Naive thymus-derived CD4-positive, alpha-beta T cell (primary cell): ENCODE measurements at regions not wholly inside any gene's neighbourhood (a gene's known extent, or its start where the extent isn't known, plus 50 kb on each side); places are given as distances from the start of the nearest gene placed in this dataset.
"Not testable (repeated sequence)": the region's sequence is repeated elsewhere in the genome, so short reads cannot be mapped to it uniquely, and the experiment has no call there.

ENCODE experiments used
- ATAC-seq: fragments of 150-1000 bp; cut with Tn5 transposase; 2 replicates; pipeline ENCODE4 v1.10.0; 2021; ENCODE audit warnings: mild to moderate bottlenecking, moderate library complexity
- CTCF ChIA-PET: fragments of 350-600 bp; sonication (Branson Sonifier 250); formaldehyde crosslinking; loops from one replicate; lab custom pipeline; 2021; ENCODE audit warnings: antibody characterized with exemption; lab: Charles Lee
- POLR2A ChIA-PET: fragments of 350-600 bp; sonication (Branson Sonifier 250); formaldehyde crosslinking; loops from one replicate; lab custom pipeline; 2021; ENCODE audit warnings: antibody characterized with exemption, inconsistent platforms; lab: Charles Lee
- DNase-seq, 9 donors: peaks; one replicate each; pipeline versions ENCODE4 v3.0.0 to v3.0.0-alpha.2; 2020 to 2022; ENCODE audit warnings: mixed read lengths in 1 of 9
- H3K27ac ChIP-seq: one replicate; pipeline ENCODE4 v1.7.0; 2013; ENCODE audit warnings: mild to moderate bottlenecking, low read depth, low read length, moderate library complexity
- H3K27me3 ChIP-seq, 2 donors: one replicate each; pipeline ENCODE4 v1.7.0; 2013; ENCODE audit warnings: low read length in 2 of 2, mild to moderate bottlenecking in 2 of 2, moderate library complexity in 2 of 2; ENCODE audit not compliant: control insufficient read depth in 2 of 2, insufficient read depth in 2 of 2
- H3K36me3 ChIP-seq, 3 experiments: 1 replicate in 2 of 3; 2 replicates in 1 of 3; pipeline ENCODE4 v1.7.0; 2013; ENCODE audit warnings: low read length in 3 of 3, mild to moderate bottlenecking in 3 of 3, moderate library complexity in 1 of 3; ENCODE audit not compliant: insufficient read depth in 3 of 3, control insufficient read depth in 2 of 3
- H3K4me1 ChIP-seq, 2 donors: one replicate each; pipeline ENCODE4 v1.7.0; 2013; ENCODE audit warnings: low read length in 2 of 2, mild to moderate bottlenecking in 2 of 2, moderate library complexity in 1 of 2; ENCODE audit not compliant: control insufficient read depth in 2 of 2, insufficient read depth in 2 of 2
- H3K4me3 ChIP-seq: 2 replicates; pipeline ENCODE4 v1.7.0; 2013; ENCODE audit warnings: mild to moderate bottlenecking, low read length
- H3K9me3 ChIP-seq, 3 experiments: 1 replicate in 2 of 3; 2 replicates in 1 of 3; pipeline ENCODE4 v1.7.0; 2013; ENCODE audit warnings: low read length in 3 of 3; ENCODE audit not compliant: control insufficient read depth in 2 of 3
- H3K27ac Mint-ChIP-seq, 9 donors: one replicate each; pipeline ENCODE4 v1.8.0; 2020 to 2022; ENCODE audit warnings: mixed read lengths in 9 of 9, mild to moderate bottlenecking in 8 of 9, moderate library complexity in 5 of 9, inconsistent platforms in 2 of 9
- H3K27me3 Mint-ChIP-seq, 5 donors: one replicate each; pipeline ENCODE4 v1.8.0; 2021 to 2022; ENCODE audit warnings: mixed read lengths in 5 of 5, mild to moderate bottlenecking in 1 of 5
- H3K36me3 Mint-ChIP-seq, 5 donors: one replicate each; pipeline ENCODE4 v1.8.0; 2020 to 2022; ENCODE audit warnings: mixed read lengths in 5 of 5, mild to moderate bottlenecking in 3 of 5, inconsistent platforms in 1 of 5
- H3K4me1 Mint-ChIP-seq, 7 donors: one replicate each; pipeline ENCODE4 v1.8.0; 2020 to 2022; ENCODE audit warnings: mixed read lengths in 7 of 7, mild to moderate bottlenecking in 3 of 7, inconsistent platforms in 1 of 7
- H3K4me3 Mint-ChIP-seq, 10 donors: one replicate each; pipeline ENCODE4 v1.8.0; 2020 to 2022; ENCODE audit warnings: mild to moderate bottlenecking in 10 of 10, mixed read lengths in 10 of 10, moderate library complexity in 6 of 10, inconsistent platforms in 2 of 10
- H3K9me3 Mint-ChIP-seq, 11 donors: one replicate each; pipeline ENCODE4 v1.8.0; 2020 to 2022; ENCODE audit warnings: mixed read lengths in 11 of 11, mild to moderate bottlenecking in 4 of 11, inconsistent platforms in 1 of 11, moderate library complexity in 1 of 11
- intact Hi-C, 2 donors: fragments of 100-400 bp; cut with micrococcal nuclease; formaldehyde crosslinking; loops; one replicate each; pipeline ENCODE4 v1.15.1; 2023

- Histone ChIP-seq H3K9me3 (peaks cover 0 to 4% (median 0%) of the 10 kb centered on the region in 3 experiments), H3K4me3 (no peak overlapping the region), H3K36me3 (no peaks in the 10 kb centered on the region), H3K4me1 (no peaks in the 10 kb centered on the region), H3K27me3 (no peaks in the 10 kb centered on the region), H3K27ac (no peak overlapping the region)
- Mint-ChIP-seq H3K4me1 (no peaks in the 10 kb centered on the region), H3K27ac (no peak overlapping the region), H3K36me3 (peaks cover 0 to 5% (median 0%) of the 10 kb centered on the region in 5 donors), H3K4me3 (no peak overlapping the region), H3K9me3 (peaks cover 0 to 19% (median 6%) of the 10 kb centered on the region in 11 donors), H3K27me3 (no peaks in the 10 kb centered on the region)
- intact Hi-C loops: no loop called here
- CTCF ChIA-PET: no interaction called here
- ATAC-seq (no peak), DNase-seq (no peak)
- POLR2A ChIA-PET: no interaction called here
Observed at GRCh38 chr4:74570095-74570494, 125.2 kb downstream of the AREG start.

DNA sequence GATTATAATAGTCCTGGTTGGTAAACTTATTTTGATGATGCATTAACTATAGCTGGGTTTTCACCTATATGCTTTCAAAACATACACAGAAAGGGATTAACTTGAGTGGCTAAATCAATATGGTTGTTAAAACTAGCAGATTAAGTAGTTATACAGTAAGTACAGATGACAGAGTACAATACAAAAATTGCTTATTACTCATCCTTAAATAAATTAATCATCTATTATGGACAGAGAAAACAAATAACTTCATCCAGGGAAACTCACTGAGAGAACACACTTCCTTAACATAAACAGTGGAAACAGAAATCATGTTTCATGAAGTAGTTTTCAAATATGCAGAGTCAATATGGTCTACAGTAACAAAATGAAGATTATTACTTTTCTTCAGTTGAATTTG lies 133.4 kb downstream of the AREG start:
- H3K9me3 ChIP-seq: no peaks in the 10 kb centered on the region
- no peaks in the 10 kb centered on the region for H3K4me1 ChIP-seq
- no peak for ATAC-seq
- no peak overlapping the region for H3K27ac ChIP-seq
- H3K27me3 Mint-ChIP-seq: peaks cover 0 to 4% (median 0%) of the 10 kb centered on the region in 5 donors
- no peaks in the 10 kb centered on the region for H3K36me3 Mint-ChIP-seq
- no peaks in the 10 kb centered on the region for H3K36me3 ChIP-seq
- ChIA-PET POLR2A (no interaction called here), CTCF (no interaction called here)
- intact Hi-C loops: no loop called here
- no peaks in the 10 kb centered on the region for H3K27me3 ChIP-seq
- H3K4me3 ChIP-seq: no peak overlapping the region
- no peak overlapping the region for H3K4me3 Mint-ChIP-seq
- no peaks in the 10 kb centered on the region for H3K4me1 Mint-ChIP-seq
- DNase-seq: no peak
- H3K9me3 Mint-ChIP-seq: no peaks in the 10 kb centered on the region
- H3K27ac Mint-ChIP-seq: no peak overlapping the region

DNA sequence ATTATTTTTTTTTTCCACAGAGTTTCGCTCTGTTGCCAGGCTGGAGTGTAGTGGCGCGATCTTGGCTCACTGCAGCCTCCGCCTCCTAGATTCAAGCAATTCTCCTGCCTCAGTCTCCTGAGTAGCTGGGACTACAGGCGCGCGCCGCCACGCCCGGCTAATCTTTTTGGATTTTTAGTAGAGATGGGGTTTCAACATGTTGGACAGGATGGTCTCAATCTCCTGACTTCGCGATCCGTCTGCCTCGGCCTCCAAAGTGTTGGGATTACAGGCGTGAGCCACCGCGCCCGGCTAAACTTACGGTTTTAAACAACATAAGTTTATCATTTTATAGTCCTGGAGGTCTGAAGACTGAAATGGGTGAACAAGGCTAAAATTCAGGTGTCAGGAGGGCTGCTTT lies 133.9 kb downstream of the AREG start:
- DNase-seq, POLR2A ChIA-PET, H3K4me3 ChIP-seq, H3K9me3 ChIP-seq, ATAC-seq, H3K4me1 ChIP-seq, H3K4me3 Mint-ChIP-seq, H3K27me3 ChIP-seq, H3K9me3 Mint-ChIP-seq, intact Hi-C loops, CTCF ChIA-PET, H3K4me1 Mint-ChIP-seq, H3K36me3 Mint-ChIP-seq, H3K36me3 ChIP-seq, H3K27me3 Mint-ChIP-seq, H3K27ac ChIP-seq, H3K27ac Mint-ChIP-seq: not testable (repeated sequence)

- POLR2A ChIA-PET: no interaction called here
Observed at GRCh38 chr4:74583089-74583700, 138.3 kb downstream of the AREG start.

GRCh38 chr4:74583757-74584156 lies 138.8 kb downstream of the AREG start:
- Mint-ChIP-seq H3K36me3 (no peaks in the 10 kb centered on the region), H3K9me3 (peaks cover 0 to 2% (median 0%) of the 10 kb centered on the region in 11 donors), H3K4me1 (peaks cover 0 to 4% (median 0%) of the 10 kb centered on the region in 7 donors), H3K27ac (no peak overlapping the region), H3K27me3 (peaks cover 0 to 4% (median 0%) of the 10 kb centered on the region in 5 donors), H3K4me3 (no peak overlapping the region)
- Histone ChIP-seq H3K9me3 (no peaks in the 10 kb centered on the region), H3K4me1 (no peaks in the 10 kb centered on the region), H3K36me3 (no peaks in the 10 kb centered on the region), H3K27me3 (no peaks in the 10 kb centered on the region), H3K4me3 (no peak overlapping the region), H3K27ac (no peak overlapping the region)
- ChIA-PET CTCF (no interaction called here), POLR2A (no interaction called here)
- ATAC-seq: no peak
- intact Hi-C loops: loop anchor here in 1 of 2 donors (1.0 kb wide), 1 partner anchor 11 kb away; no protein-coding TSS in a partner anchor
- no peak for DNase-seq

More at GRCh38 chr4:74583089-74583700, 138.3 kb downstream of the AREG start:
- Histone ChIP-seq H3K4me1 (no peaks in the 10 kb centered on the region), H3K27ac (no peak overlapping the region), H3K9me3 (no peaks in the 10 kb centered on the region), H3K36me3 (no peaks in the 10 kb centered on the region), H3K27me3 (no peaks in the 10 kb centered on the region), H3K4me3 (no peak overlapping the region)
- intact Hi-C loops: no loop called here
- Mint-ChIP-seq H3K4me3 (no peak overlapping the region), H3K27ac (no peak overlapping the region), H3K4me1 (peaks cover 0 to 4% (median 0%) of the 10 kb centered on the region in 7 donors), H3K36me3 (no peaks in the 10 kb centered on the region), H3K27me3 (peaks cover 0 to 4% (median 0%) of the 10 kb centered on the region in 5 donors), H3K9me3 (peaks cover 0 to 2% (median 0%) of the 10 kb centered on the region in 11 donors)
- ATAC-seq (no peak), DNase-seq (no peak)
- CTCF ChIA-PET: no interaction called here

DNA sequence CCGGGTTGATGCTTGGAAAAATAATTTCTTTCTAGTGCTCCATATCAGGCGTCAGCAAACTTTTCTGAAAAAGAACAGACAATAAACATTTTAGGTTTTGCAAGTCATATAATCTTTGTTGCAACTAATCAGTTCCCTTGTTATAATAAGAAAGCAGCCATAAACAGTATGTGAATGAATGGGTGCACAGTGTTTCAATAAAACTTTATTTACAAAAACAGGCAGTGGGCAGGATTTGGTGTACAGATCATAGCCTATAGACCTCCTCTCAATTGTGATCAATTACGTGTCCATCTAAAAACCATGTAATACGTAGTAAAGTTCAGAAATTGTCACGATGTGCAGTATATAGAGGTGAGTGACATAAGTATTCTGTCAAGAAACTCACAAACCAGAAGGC lies 143.4 kb downstream of the AREG start:
- Histone ChIP-seq H3K27me3 (no peaks in the 10 kb centered on the region), H3K9me3 (no peaks in the 10 kb centered on the region), H3K27ac (no peak overlapping the region), H3K36me3 (no peaks in the 10 kb centered on the region), H3K4me1 (no peaks in the 10 kb centered on the region), H3K4me3 (no peak overlapping the region)
- Mint-ChIP-seq H3K27me3 (no peaks in the 10 kb centered on the region), H3K4me3 (no peak overlapping the region), H3K36me3 (no peaks in the 10 kb centered on the region), H3K27ac (no peak overlapping the region), H3K4me1 (peaks cover 0 to 4% (median 0%) of the 10 kb centered on the region in 7 donors), H3K9me3 (peaks cover 0 to 2% (median 0%) of the 10 kb centered on the region in 11 donors)
- POLR2A ChIA-PET: no interaction called here
- DNase-seq (no peak), ATAC-seq (no peak)
- CTCF ChIA-PET: no interaction called here
- intact Hi-C loops: no loop called here

GRCh38 chr4:74590476-74590875 lies 145.5 kb downstream of the AREG start:
- no peak overlapping the region for H3K4me3 Mint-ChIP-seq
- H3K4me3 ChIP-seq: no peak overlapping the region
- DNase-seq: no peak

More at GRCh38 chr4:74590476-74590875, 145.5 kb downstream of the AREG start:
- Mint-ChIP-seq H3K27me3 (peaks cover 0 to 1% (median 0%) of the 10 kb centered on the region in 5 donors), H3K36me3 (no peaks in the 10 kb centered on the region), H3K4me1 (no peaks in the 10 kb centered on the region), H3K9me3 (peaks cover 0 to 2% (median 0%) of the 10 kb centered on the region in 11 donors), H3K27ac (no peak overlapping the region)
- H3K4me1 ChIP-seq: no peaks in the 10 kb centered on the region
- H3K27me3 ChIP-seq: no peaks in the 10 kb centered on the region
- ATAC-seq: no peak
- H3K27ac ChIP-seq: no peak overlapping the region
- ChIA-PET CTCF (no interaction called here), POLR2A (no interaction called here)
- intact Hi-C loops: no loop called here
- H3K9me3 ChIP-seq: no peaks in the 10 kb centered on the region
- H3K36me3 ChIP-seq: no peaks in the 10 kb centered on the region
